PFSK-1 (cell line): ENCODE measurements at regions not wholly inside any gene's neighbourhood (a gene's known extent, or its start where the extent isn't known, plus 50 kb on each side); places are given as distances from the start of the nearest gene placed in this dataset.

Experiments used
- FOXP2 ChIP-seq: optimal IDR thresholded peaks from 2 replicates; pipeline ENCODE3; 2011; ENCODE audit warnings: borderline replicate concordance, control low read depth, inconsistent platforms; ENCODE audit not compliant: insufficient read depth; ENCODE audit errors: extremely low read length, extremely low read depth
- POLR2AphosphoS5 ChIP-seq: IDR thresholded peaks from 2 replicates; pipeline ENCODE4 v1.6.1; 2012; ENCODE audit warnings: low read depth, mild to moderate bottlenecking, control low read depth, low read length, moderate library complexity
- REST ChIP-seq, 2 experiments: IDR thresholded peaks; 2 replicates each; pipeline versions ENCODE4 v1.6.1 to v1.8.0; 2011 to 2012; ENCODE audit warnings: low read depth in 2 of 2, low read length in 2 of 2, control low read depth in 1 of 2, inconsistent platforms in 1 of 2, mild to moderate bottlenecking in 1 of 2, moderate library complexity in 1 of 2; ENCODE audit not compliant: insufficient read depth in 1 of 2
- SIN3A ChIP-seq: IDR thresholded peaks from 2 replicates; pipeline ENCODE4 v1.6.1; 2012; ENCODE audit warnings: mild to moderate bottlenecking, low read length, moderate library complexity, borderline replicate concordance; ENCODE audit not compliant: insufficient read depth
- TAF1 ChIP-seq: IDR thresholded peaks from 2 replicates; pipeline ENCODE4 v1.6.1; 2012; ENCODE audit warnings: low read length, control low read depth, borderline replicate concordance; ENCODE audit not compliant: insufficient read depth

GRCh38 chr20:51128198-51128597 is 105.3 kb upstream of the KCNG1 start:
- no peak for TF ChIP-seq TAF1
- no peak for TF ChIP-seq REST (IDR thresholded peaks at IDR 0.05; ENCODE audit: insufficient read depth in 1 of 2, low read depth in 2 of 2, low read length in 2 of 2)
- TF ChIP-seq FOXP2, result no peak
- TF ChIP-seq POLR2AphosphoS5, result no peak
- TF ChIP-seq SIN3A, result no peak
